ENCODE measurements at regions not wholly inside any gene's neighbourhood (a gene's known extent, or its start where the extent isn't known, plus 50 kb on each side); places are given as distances from the start of the nearest gene placed in this dataset.

DNA sequence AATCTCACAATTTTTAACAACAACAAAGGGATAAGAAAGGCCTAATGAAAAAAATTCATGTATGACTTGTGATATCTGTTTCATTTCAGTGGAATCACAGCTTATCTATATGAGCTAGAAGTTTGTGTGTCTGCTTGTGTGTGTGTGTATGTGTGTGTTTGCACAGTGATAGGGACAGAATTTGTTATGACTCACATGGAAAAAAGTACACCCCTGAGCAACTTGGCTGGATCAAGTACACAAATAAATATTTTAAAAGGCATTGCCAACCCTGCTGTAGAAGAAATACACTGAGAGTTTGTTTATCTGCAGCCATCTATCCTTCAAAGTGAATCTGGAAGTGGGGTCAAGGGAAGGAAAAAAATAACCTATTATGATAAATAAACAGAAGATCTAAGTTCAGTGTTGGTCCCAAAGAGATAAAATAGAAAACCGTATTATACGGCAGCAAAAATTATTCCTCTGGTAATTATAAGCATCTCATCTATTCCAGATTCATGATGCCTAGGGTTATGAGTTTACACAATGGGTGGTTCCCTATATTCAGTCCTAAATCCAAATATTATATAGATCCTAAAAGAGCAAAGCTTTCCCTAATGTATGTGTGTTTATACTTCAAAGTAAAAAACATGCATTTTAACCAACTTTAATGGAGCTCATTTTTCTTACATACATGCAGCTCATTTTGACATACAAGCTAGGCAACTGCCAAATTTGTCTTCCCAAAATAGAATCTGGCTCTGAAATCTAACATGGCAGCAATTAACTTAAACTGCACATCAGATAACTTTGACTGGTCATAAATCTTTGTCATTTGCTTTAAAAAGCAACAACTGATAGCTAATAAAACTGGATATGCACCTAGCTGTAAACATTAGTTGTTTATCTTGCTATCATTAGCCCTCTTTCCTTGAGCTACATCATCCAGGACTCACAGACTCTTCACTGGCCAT, 420.6 kb downstream of the IRS1 start:
- Histone ChIP-seq H3K4me1 (ENCODE audit: insufficient read depth, low read length) (no peaks in the 10 kb centered on the region), H3K4me2 (ENCODE audit: low read depth, low read length) (no peak overlapping the region), H3K4me3 (replicated peaks in 1 of 3; ENCODE audit: insufficient read depth in 1 of 3, low read depth in 2 of 3, low read length in 3 of 3) (no peak overlapping the region), H3K27me3 (ENCODE audit: control insufficient read depth in 1 of 2, insufficient read depth in 2 of 2, low read length in 2 of 2) (peaks cover 0 to 4% of the 10 kb centered on the region in 2 experiments; a peak in 1 of 5 replicates), H3K27ac (ENCODE audit: extremely low read length, insufficient read depth, low read length) (no peak overlapping the region), H3K36me3 (replicated peaks in 1 of 2; ENCODE audit: control insufficient read depth in 1 of 2, insufficient read depth in 2 of 2, low read length in 2 of 2) (no peaks in the 10 kb centered on the region), H3K9me3 (ENCODE audit: low read length) (no peaks in the 10 kb centered on the region), H3K79me2 (ENCODE audit: insufficient read depth, low read length) (no peaks in the 10 kb centered on the region), H3K9ac (ENCODE audit: insufficient read depth, low read depth, low read length) (no peak overlapping the region), H2AFZ (ENCODE audit: low read length) (no peak overlapping the region), H4K20me1 (ENCODE audit: insufficient read depth, low read length) (no peaks in the 10 kb centered on the region)
- POLR2A ChIA-PET = interaction anchor here (0.8 kb wide), 1 partner anchor 421 kb away, joined by 3 read pairs; the partner anchor contains the start of gene IRS1
- BruUV-seq (replicated peaks) = no TSS peak
- FAIRE-seq (no peak), DNase-seq (ENCODE audit: low spot score) (no peak), ATAC-seq (no peak)
- intact Hi-C loops (cut with micrococcal nuclease; ENCODE audit: unreplicated experiment) = no loop called here
- in situ Hi-C loops (cut with HindIII; ENCODE audit: extremely low pct_ligation_motif_present, low pct_unique_long_range_greater_than_20kb) = no loop called here
- CTCF ChIA-PET (ENCODE audit: low intra/inter-chr PET ratio, low total read pairs) = no interaction called here
- WGBS (ENCODE audit: low lambda C conversion rate) = 81% methylated on average over 2 of the region's 2 CpGs
- TF ChIP-seq EP300 (IDR thresholded peaks at IDR 0.05; ENCODE audit: low read depth in 2 of 2, low read length in 2 of 2) = peak in 1 of 2 experiments; percentile 39; a peak in 1 of 4 replicates
- no peak for TF ChIP-seq EP300 (CRISPR knock-in tag; IDR thresholded peaks at IDR 0.05; ENCODE audit: borderline replicate concordance)
- no peak for TF ChIP-seq ZNF292 (CRISPR knock-in tag; IDR thresholded peaks at IDR 0.05; ENCODE audit: borderline replicate concordance, low read depth)
- no peak for TF ChIP-seq ZNF720 (CRISPR knock-in tag; IDR thresholded peaks at IDR 0.05)
- TF ChIP-seq ZNF552 (CRISPR knock-in tag; IDR thresholded peaks at IDR 0.05; ENCODE audit: borderline replicate concordance) = no peak
- TF ChIP-seq, protein P1, sequence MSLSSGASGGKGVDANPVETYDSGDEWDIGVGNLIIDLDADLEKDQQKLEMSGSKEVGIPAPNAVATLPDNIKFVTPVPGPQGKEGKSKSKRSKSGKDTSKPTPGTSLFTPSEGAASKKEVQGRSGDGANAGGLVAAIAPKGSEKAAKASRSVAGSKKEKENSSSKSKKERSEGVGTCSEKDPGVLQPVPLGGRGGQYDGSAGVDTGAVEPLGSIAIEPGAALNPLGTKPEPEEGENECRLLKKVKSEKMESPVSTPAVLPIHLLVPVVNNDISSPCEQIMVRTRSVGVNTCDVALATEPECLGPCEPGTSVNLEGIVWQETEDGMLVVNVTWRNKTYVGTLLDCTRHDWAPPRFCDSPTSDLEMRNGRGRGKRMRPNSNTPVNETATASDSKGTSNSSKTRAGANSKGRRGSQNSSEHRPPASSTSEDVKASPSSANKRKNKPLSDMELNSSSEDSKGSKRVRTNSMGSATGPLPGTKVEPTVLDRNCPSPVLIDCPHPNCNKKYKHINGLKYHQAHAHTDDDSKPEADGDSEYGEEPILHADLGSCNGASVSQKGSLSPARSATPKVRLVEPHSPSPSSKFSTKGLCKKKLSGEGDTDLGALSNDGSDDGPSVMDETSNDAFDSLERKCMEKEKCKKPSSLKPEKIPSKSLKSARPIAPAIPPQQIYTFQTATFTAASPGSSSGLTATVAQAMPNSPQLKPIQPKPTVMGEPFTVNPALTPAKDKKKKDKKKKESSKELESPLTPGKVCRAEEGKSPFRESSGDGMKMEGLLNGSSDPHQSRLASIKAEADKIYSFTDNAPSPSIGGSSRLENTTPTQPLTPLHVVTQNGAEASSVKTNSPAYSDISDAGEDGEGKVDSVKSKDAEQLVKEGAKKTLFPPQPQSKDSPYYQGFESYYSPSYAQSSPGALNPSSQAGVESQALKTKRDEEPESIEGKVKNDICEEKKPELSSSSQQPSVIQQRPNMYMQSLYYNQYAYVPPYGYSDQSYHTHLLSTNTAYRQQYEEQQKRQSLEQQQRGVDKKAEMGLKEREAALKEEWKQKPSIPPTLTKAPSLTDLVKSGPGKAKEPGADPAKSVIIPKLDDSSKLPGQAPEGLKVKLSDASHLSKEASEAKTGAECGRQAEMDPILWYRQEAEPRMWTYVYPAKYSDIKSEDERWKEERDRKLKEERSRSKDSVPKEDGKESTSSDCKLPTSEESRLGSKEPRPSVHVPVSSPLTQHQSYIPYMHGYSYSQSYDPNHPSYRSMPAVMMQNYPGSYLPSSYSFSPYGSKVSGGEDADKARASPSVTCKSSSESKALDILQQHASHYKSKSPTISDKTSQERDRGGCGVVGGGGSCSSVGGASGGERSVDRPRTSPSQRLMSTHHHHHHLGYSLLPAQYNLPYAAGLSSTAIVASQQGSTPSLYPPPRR (CRISPR knock-in tag; IDR thresholded peaks at IDR 0.05; ENCODE audit: borderline replicate concordance) = no peak
- no peak for TF ChIP-seq KLF13 (CRISPR knock-in tag; IDR thresholded peaks at IDR 0.05)
- TF ChIP-seq ZFP41 (CRISPR knock-in tag; IDR thresholded peaks at IDR 0.05; ENCODE audit: borderline replicate concordance) = no peak
- TF ChIP-seq, protein P2, sequence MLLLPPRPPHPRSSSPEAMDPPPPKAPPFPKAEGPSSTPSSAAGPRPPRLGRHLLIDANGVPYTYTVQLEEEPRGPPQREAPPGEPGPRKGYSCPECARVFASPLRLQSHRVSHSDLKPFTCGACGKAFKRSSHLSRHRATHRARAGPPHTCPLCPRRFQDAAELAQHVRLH (CRISPR knock-in tag; IDR thresholded peaks at IDR 0.05; ENCODE audit: borderline replicate concordance, low read depth) = no peak
- TF ChIP-seq ZNF44 (CRISPR knock-in tag; IDR thresholded peaks at IDR 0.05) = no peak
- no peak for TF ChIP-seq ZSCAN31 (CRISPR knock-in tag; IDR thresholded peaks at IDR 0.05; ENCODE audit: low read depth)
- TF ChIP-seq ZFP36L2 (CRISPR knock-in tag; IDR thresholded peaks at IDR 0.05) = no peak
- TF ChIP-seq, protein P3, sequence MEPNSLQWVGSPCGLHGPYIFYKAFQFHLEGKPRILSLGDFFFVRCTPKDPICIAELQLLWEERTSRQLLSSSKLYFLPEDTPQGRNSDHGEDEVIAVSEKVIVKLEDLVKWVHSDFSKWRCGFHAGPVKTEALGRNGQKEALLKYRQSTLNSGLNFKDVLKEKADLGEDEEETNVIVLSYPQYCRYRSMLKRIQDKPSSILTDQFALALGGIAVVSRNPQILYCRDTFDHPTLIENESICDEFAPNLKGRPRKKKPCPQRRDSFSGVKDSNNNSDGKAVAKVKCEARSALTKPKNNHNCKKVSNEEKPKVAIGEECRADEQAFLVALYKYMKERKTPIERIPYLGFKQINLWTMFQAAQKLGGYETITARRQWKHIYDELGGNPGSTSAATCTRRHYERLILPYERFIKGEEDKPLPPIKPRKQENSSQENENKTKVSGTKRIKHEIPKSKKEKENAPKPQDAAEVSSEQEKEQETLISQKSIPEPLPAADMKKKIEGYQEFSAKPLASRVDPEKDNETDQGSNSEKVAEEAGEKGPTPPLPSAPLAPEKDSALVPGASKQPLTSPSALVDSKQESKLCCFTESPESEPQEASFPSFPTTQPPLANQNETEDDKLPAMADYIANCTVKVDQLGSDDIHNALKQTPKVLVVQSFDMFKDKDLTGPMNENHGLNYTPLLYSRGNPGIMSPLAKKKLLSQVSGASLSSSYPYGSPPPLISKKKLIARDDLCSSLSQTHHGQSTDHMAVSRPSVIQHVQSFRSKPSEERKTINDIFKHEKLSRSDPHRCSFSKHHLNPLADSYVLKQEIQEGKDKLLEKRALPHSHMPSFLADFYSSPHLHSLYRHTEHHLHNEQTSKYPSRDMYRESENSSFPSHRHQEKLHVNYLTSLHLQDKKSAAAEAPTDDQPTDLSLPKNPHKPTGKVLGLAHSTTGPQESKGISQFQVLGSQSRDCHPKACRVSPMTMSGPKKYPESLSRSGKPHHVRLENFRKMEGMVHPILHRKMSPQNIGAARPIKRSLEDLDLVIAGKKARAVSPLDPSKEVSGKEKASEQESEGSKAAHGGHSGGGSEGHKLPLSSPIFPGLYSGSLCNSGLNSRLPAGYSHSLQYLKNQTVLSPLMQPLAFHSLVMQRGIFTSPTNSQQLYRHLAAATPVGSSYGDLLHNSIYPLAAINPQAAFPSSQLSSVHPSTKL (CRISPR knock-in tag; IDR thresholded peaks at IDR 0.05) = 0 out of 2 replicates have a peak, but pooled peaks have one; percentile 16
- no peak for TF ChIP-seq ZNF660 (CRISPR knock-in tag; IDR thresholded peaks at IDR 0.05; ENCODE audit: borderline replicate concordance, low read depth)
- TF ChIP-seq FOXA3 (CRISPR knock-in tag; IDR thresholded peaks at IDR 0.05) = peak; percentile 45; the same call in 1 of the 2 replicates
